NCI-H187 (cell line): ENCODE measurements at regions not wholly inside any gene's neighbourhood (a gene's known extent, or its start where the extent isn't known, plus 50 kb on each side); places are given as distances from the start of the nearest gene placed in this dataset.
"Not testable (repeated sequence)": the region's sequence is repeated elsewhere in the genome, so short reads cannot be mapped to it uniquely, and the experiment has no call there.

Experiments
- DNase-seq, 2 experiments: peaks; one replicate each; lab custom pipeline; 2025; lab: John Stamatoyannopoulos, UW

- no peak for DNase-seq
Measured at GRCh38 chr13:56700324-56700723, 440.4 kb upstream of the PRR20A start.

- no peak for DNase-seq
Measured at GRCh38 chr13:56706485-56706884, 434.2 kb upstream of the PRR20A start.

GRCh38 chr13:56713656-56714055 is 427.1 kb upstream of the PRR20A start:
- DNase-seq, result no peak

GRCh38 chr13:56718791-56719190 is 421.9 kb upstream of the PRR20A start:
- no peak for DNase-seq

- no peak for DNase-seq
Measured at GRCh38 chr13:56720841-56721240, 419.9 kb upstream of the PRR20A start.

- DNase-seq, result no peak
Measured at GRCh38 chr13:56735537-56735942, 405.2 kb upstream of the PRR20A start.

- DNase-seq, result no peak
Measured at GRCh38 chr13:56736966-56737365, 403.8 kb upstream of the PRR20A start.

GRCh38 chr13:56752636-56753035 is 388.1 kb upstream of the PRR20A start:
- no peak for DNase-seq

- no peak for DNase-seq
Measured at GRCh38 chr13:56755181-56755935, 385.4 kb upstream of the PRR20A start.

- DNase-seq, result not testable (repeated sequence)
Measured at GRCh38 chr13:56763333-56763732, 377.4 kb upstream of the PRR20A start.

- no peak for DNase-seq
Measured at GRCh38 chr13:56773148-56773547, 367.6 kb upstream of the PRR20A start.

- no peak for DNase-seq
Measured at GRCh38 chr13:56789527-56789926, 351.2 kb upstream of the PRR20A start.

GRCh38 chr13:56837161-56837560 is 303.6 kb upstream of the PRR20A start:
- no peak for DNase-seq

GRCh38 chr13:56850852-56851251 is 289.9 kb upstream of the PRR20A start:
- no peak for DNase-seq

GRCh38 chr13:56861476-56861875 is 279.2 kb upstream of the PRR20A start:
- no peak for DNase-seq

GRCh38 chr13:56864451-56864850 is 276.3 kb upstream of the PRR20A start:
- DNase-seq, result no peak

- DNase-seq, result no peak
Measured at GRCh38 chr13:56865416-56865815, 275.3 kb upstream of the PRR20A start.

- DNase-seq, result no peak
Measured at GRCh38 chr13:56869671-56870070, 271.0 kb upstream of the PRR20A start.

GRCh38 chr13:56886398-56886797 is 254.3 kb upstream of the PRR20A start:
- DNase-seq, result no peak

GRCh38 chr13:56888455-56888854 is 252.3 kb upstream of the PRR20A start:
- DNase-seq, result no peak

- DNase-seq, result no peak
Measured at GRCh38 chr13:56893843-56894242, 246.9 kb upstream of the PRR20A start.

- DNase-seq, result no peak
Measured at GRCh38 chr13:56900549-56901279, 240.0 kb upstream of the PRR20A start.

GRCh38 chr13:56902276-56902675 is 238.4 kb upstream of the PRR20A start:
- DNase-seq, result no peak
